Fibroblast of lung (primary cell): ENCODE measurements at regions not wholly inside any gene's neighbourhood (a gene's known extent, or its start where the extent isn't known, plus 50 kb on each side); places are given as distances from the start of the nearest gene placed in this dataset.

Source experiments
- DNase-seq, 2 donors: peaks; one replicate each; pipeline versions ENCODE4 v3.0.0 to v3.0.0-alpha.2; 2010; ENCODE audit warnings: low read depth in 2 of 2
- H2AFZ ChIP-seq: 2 replicates; pipeline ENCODE4 v1.5.1; 2012; ENCODE audit warnings: low read length, control low read depth, inconsistent platforms
- H3K27ac ChIP-seq: 2 replicates; pipeline ENCODE4 v1.5.1; 2011; ENCODE audit warnings: low read length, control low read depth; ENCODE audit not compliant: insufficient read depth
- H3K27me3 ChIP-seq: 2 replicates; pipeline ENCODE4 v1.5.1; 2011; ENCODE audit warnings: mild to moderate bottlenecking, low read length; ENCODE audit not compliant: control insufficient read depth, insufficient read depth
- H3K36me3 ChIP-seq: 2 replicates; pipeline ENCODE4 v1.5.1; 2011; ENCODE audit warnings: low read length; ENCODE audit not compliant: control insufficient read depth, insufficient read depth
- H3K4me1 ChIP-seq: 2 replicates; pipeline ENCODE4 v1.5.1; 2011; ENCODE audit warnings: low read length; ENCODE audit not compliant: control insufficient read depth, insufficient read depth; ENCODE audit errors: extremely low read depth
- H3K4me2 ChIP-seq: 2 replicates; pipeline ENCODE4 v1.5.1; 2011; ENCODE audit warnings: low read length, control low read depth; ENCODE audit not compliant: insufficient read depth; ENCODE audit errors: extremely low read depth
- H3K4me3 ChIP-seq, 4 experiments: fragments of 200-600 bp in 1 of 4; sonication (generic) in 1 of 4; replicated peaks in 1 of 4; 2 replicates each; pipeline ENCODE4 v1.5.1; 2011 to 2016; ENCODE audit warnings: low read length in 4 of 4, low read depth in 3 of 4, mild to moderate bottlenecking in 3 of 4, control low read depth in 2 of 4, inconsistent platforms in 1 of 4, mixed read lengths in 1 of 4; ENCODE audit not compliant: insufficient read depth in 1 of 4; ENCODE audit errors: control extremely low read depth in 1 of 4
- H3K79me2 ChIP-seq: 2 replicates; pipeline ENCODE4 v1.5.1; 2012; ENCODE audit warnings: mild to moderate bottlenecking, low read length, inconsistent platforms; ENCODE audit not compliant: control insufficient read depth, insufficient read depth
- H3K9ac ChIP-seq: 2 replicates; pipeline ENCODE4 v1.5.1; 2011; ENCODE audit warnings: mild to moderate bottlenecking, low read length, control low read depth; ENCODE audit not compliant: insufficient read depth
- H3K9me3 ChIP-seq: 2 replicates; pipeline ENCODE4 v1.5.1; 2012; ENCODE audit warnings: low read depth, low read length; ENCODE audit not compliant: control insufficient read depth, insufficient read depth
- H4K20me1 ChIP-seq: 2 replicates; pipeline ENCODE4 v1.5.1; 2011; ENCODE audit warnings: low read length; ENCODE audit not compliant: control insufficient read depth, insufficient read depth; ENCODE audit errors: extremely low read depth
- EZH2 ChIP-seq: IDR thresholded peaks from 2 replicates; pipeline ENCODE4 v1.5.1; 2012; ENCODE audit warnings: low read length, control low read depth, mild to moderate bottlenecking; ENCODE audit errors: missing control alignments
- TF ChIP-seq, protein P1 (sequence below), 2 donors: IDR thresholded peaks in 1 of 2; conservative IDR thresholded peaks in 1 of 2; 1 replicate in 1 of 2; 2 replicates in 1 of 2; pipeline ENCODE4 v1.5.1; 2011 to 2012; ENCODE audit warnings: low read length in 2 of 2, control low read depth in 1 of 2, inconsistent platforms in 1 of 2, low read depth in 1 of 2, mild to moderate bottlenecking in 1 of 2

- Histone ChIP-seq H3K79me2 (no peaks in the 10 kb centered on the region), H3K27me3 (no peaks in the 10 kb centered on the region), H3K4me2 (no peak overlapping the region), H2AFZ (no peak overlapping the region), H3K9ac (no peak overlapping the region), H3K27ac (no peak overlapping the region), H3K4me1 (no peaks in the 10 kb centered on the region), H3K36me3 (no peaks in the 10 kb centered on the region), H4K20me1 (no peaks in the 10 kb centered on the region), H3K9me3 (no peaks in the 10 kb centered on the region), H3K4me3 (no peak overlapping the region)
- no peak for DNase-seq
- no peak for TF ChIP-seq EZH2
- TF ChIP-seq, protein P1, sequence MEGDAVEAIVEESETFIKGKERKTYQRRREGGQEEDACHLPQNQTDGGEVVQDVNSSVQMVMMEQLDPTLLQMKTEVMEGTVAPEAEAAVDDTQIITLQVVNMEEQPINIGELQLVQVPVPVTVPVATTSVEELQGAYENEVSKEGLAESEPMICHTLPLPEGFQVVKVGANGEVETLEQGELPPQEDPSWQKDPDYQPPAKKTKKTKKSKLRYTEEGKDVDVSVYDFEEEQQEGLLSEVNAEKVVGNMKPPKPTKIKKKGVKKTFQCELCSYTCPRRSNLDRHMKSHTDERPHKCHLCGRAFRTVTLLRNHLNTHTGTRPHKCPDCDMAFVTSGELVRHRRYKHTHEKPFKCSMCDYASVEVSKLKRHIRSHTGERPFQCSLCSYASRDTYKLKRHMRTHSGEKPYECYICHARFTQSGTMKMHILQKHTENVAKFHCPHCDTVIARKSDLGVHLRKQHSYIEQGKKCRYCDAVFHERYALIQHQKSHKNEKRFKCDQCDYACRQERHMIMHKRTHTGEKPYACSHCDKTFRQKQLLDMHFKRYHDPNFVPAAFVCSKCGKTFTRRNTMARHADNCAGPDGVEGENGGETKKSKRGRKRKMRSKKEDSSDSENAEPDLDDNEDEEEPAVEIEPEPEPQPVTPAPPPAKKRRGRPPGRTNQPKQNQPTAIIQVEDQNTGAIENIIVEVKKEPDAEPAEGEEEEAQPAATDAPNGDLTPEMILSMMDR (conservative IDR thresholded peaks at IDR 0.05 in 1 of 2, IDR thresholded peaks at IDR 0.05 in 1 of 2; ENCODE audit: low read depth in 1 of 2, low read length in 2 of 2), result no peak
Measured at GRCh38 chr22:49347376-49347775, 480.3 kb downstream of the BRD1 start.

GRCh38 chr22:49345896-49346295, 481.8 kb downstream of the BRD1 start:
- Histone ChIP-seq H3K27ac (no peak overlapping the region), H3K36me3 (no peaks in the 10 kb centered on the region), H3K4me3 (no peak overlapping the region), H3K4me1 (no peaks in the 10 kb centered on the region), H3K4me2 (no peak overlapping the region), H3K9me3 (no peaks in the 10 kb centered on the region), H2AFZ (no peak overlapping the region), H3K27me3 (no peaks in the 10 kb centered on the region), H3K9ac (no peak overlapping the region), H3K79me2 (no peaks in the 10 kb centered on the region), H4K20me1 (no peaks in the 10 kb centered on the region)
- no peak for DNase-seq
- TF ChIP-seq, protein P1 (conservative IDR thresholded peaks at IDR 0.05 in 1 of 2, IDR thresholded peaks at IDR 0.05 in 1 of 2; ENCODE audit: low read depth in 1 of 2, low read length in 2 of 2), result no peak
- no peak for TF ChIP-seq EZH2

GRCh38 chr22:49344656-49345055, 483.0 kb downstream of the BRD1 start:
- no peak overlapping the region for H3K4me3 ChIP-seq
- no peak overlapping the region for H3K4me2 ChIP-seq
- no peak for TF ChIP-seq EZH2
- TF ChIP-seq, protein P1 (conservative IDR thresholded peaks at IDR 0.05 in 1 of 2, IDR thresholded peaks at IDR 0.05 in 1 of 2; ENCODE audit: low read depth in 1 of 2, low read length in 2 of 2), result no peak
- no peaks in the 10 kb centered on the region for H3K9me3 ChIP-seq
- H3K27me3 ChIP-seq, result no peaks in the 10 kb centered on the region
- DNase-seq, result no peak
- H2AFZ ChIP-seq, result no peak overlapping the region
- no peaks in the 10 kb centered on the region for H3K4me1 ChIP-seq
- H3K9ac ChIP-seq, result no peak overlapping the region
- no peaks in the 10 kb centered on the region for H3K36me3 ChIP-seq
- H3K79me2 ChIP-seq, result no peaks in the 10 kb centered on the region
- no peaks in the 10 kb centered on the region for H4K20me1 ChIP-seq
- no peak overlapping the region for H3K27ac ChIP-seq
